ENCODE measurements at regions not wholly inside any gene's neighbourhood (a gene's known extent, or its start where the extent isn't known, plus 50 kb on each side); places are given as distances from the start of the nearest gene placed in this dataset.

- no peak for TF ChIP-seq GLI4 (tag by site-specific recombination; IDR thresholded peaks at IDR 0.05)
Observed at GRCh38 chr4:36677874-36678273, 396.5 kb downstream of the DTHD1 start (continued).

GRCh38 chr4:36687681-36688080 is 406.3 kb downstream of the DTHD1 start:
- POLR2A ChIA-PET: no interaction called here
- CTCF ChIA-PET: no interaction called here
- Histone ChIP-seq H3K9me3 (ENCODE audit: control insufficient read depth, insufficient read depth, low read depth, low read length) (no peaks in the 10 kb centered on the region), H3K36me3 (ENCODE audit: control insufficient read depth in 2 of 2, insufficient read depth in 1 of 2, low read length in 2 of 2) (no peaks in the 10 kb centered on the region), H3K4me3 (ENCODE audit: low read depth, low read length) (no peak overlapping the region), H3K4me1 (ENCODE audit: control insufficient read depth, insufficient read depth, low read length) (no peaks in the 10 kb centered on the region), H3K27ac (ENCODE audit: extremely low read depth, low read depth, low read length) (no peak overlapping the region)
- no peak for TF ChIP-seq ZNF223 (tag by site-specific recombination; IDR thresholded peaks at IDR 0.05)
- TF ChIP-seq, protein P1, sequence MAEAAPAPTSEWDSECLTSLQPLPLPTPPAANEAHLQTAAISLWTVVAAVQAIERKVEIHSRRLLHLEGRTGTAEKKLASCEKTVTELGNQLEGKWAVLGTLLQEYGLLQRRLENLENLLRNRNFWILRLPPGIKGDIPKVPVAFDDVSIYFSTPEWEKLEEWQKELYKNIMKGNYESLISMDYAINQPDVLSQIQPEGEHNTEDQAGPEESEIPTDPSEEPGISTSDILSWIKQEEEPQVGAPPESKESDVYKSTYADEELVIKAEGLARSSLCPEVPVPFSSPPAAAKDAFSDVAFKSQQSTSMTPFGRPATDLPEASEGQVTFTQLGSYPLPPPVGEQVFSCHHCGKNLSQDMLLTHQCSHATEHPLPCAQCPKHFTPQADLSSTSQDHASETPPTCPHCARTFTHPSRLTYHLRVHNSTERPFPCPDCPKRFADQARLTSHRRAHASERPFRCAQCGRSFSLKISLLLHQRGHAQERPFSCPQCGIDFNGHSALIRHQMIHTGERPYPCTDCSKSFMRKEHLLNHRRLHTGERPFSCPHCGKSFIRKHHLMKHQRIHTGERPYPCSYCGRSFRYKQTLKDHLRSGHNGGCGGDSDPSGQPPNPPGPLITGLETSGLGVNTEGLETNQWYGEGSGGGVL (tag by site-specific recombination; IDR thresholded peaks at IDR 0.05): no peak
- no peak for TF ChIP-seq ZNF184 (tag by site-specific recombination; IDR thresholded peaks at IDR 0.05)
- no peak for TF ChIP-seq ZEB2 (tag by site-specific recombination; IDR thresholded peaks at IDR 0.05)
- no peak for TF ChIP-seq ZNF692 (tag by site-specific recombination; IDR thresholded peaks at IDR 0.05)
- no peak for TF ChIP-seq TCF7L2 (IDR thresholded peaks at IDR 0.05; ENCODE audit: borderline replicate concordance, low read depth, low read length)
- TF ChIP-seq ZNF701 (tag by site-specific recombination; IDR thresholded peaks at IDR 0.05): no peak
- TF ChIP-seq, protein P2, sequence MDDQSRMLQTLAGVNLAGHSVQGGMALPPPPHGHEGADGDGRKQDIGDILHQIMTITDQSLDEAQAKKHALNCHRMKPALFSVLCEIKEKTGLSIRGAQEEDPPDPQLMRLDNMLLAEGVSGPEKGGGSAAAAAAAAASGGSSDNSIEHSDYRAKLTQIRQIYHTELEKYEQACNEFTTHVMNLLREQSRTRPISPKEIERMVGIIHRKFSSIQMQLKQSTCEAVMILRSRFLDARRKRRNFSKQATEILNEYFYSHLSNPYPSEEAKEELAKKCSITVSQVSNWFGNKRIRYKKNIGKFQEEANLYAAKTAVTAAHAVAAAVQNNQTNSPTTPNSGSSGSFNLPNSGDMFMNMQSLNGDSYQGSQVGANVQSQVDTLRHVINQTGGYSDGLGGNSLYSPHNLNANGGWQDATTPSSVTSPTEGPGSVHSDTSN (CRISPR knock-in tag; IDR thresholded peaks at IDR 0.05): no peak
- TF ChIP-seq, protein P3, sequence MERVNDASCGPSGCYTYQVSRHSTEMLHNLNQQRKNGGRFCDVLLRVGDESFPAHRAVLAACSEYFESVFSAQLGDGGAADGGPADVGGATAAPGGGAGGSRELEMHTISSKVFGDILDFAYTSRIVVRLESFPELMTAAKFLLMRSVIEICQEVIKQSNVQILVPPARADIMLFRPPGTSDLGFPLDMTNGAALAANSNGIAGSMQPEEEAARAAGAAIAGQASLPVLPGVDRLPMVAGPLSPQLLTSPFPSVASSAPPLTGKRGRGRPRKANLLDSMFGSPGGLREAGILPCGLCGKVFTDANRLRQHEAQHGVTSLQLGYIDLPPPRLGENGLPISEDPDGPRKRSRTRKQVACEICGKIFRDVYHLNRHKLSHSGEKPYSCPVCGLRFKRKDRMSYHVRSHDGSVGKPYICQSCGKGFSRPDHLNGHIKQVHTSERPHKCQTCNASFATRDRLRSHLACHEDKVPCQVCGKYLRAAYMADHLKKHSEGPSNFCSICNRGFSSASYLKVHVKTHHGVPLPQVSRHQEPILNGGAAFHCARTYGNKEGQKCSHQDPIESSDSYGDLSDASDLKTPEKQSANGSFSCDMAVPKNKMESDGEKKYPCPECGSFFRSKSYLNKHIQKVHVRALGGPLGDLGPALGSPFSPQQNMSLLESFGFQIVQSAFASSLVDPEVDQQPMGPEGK (tag by site-specific recombination; IDR thresholded peaks at IDR 0.05): no peak
- no peak for TF ChIP-seq ZNF324 (tag by site-specific recombination; IDR thresholded peaks at IDR 0.05)
- TF ChIP-seq ZNF776 (tag by site-specific recombination; IDR thresholded peaks at IDR 0.05; ENCODE audit: borderline replicate concordance): no peak
- TF ChIP-seq ZNF654 (tag by site-specific recombination; IDR thresholded peaks at IDR 0.05; ENCODE audit: low read depth): no peak
- TF ChIP-seq ZBTB20 (tag by site-specific recombination; IDR thresholded peaks at IDR 0.05): no peak
- TF ChIP-seq ZNF544 (tag by site-specific recombination; IDR thresholded peaks at IDR 0.05): no peak
- TF ChIP-seq ZNF174 (tag by site-specific recombination; IDR thresholded peaks at IDR 0.05): no peak
- TF ChIP-seq ZNF214 (tag by site-specific recombination; IDR thresholded peaks at IDR 0.05; ENCODE audit: borderline replicate concordance): no peak
- no peak for TF ChIP-seq ZNF830 (tag by site-specific recombination; IDR thresholded peaks at IDR 0.05; ENCODE audit: low read depth)
- no peak for TF ChIP-seq REPIN1 (tag by site-specific recombination; IDR thresholded peaks at IDR 0.05; ENCODE audit: low read depth)

- Histone ChIP-seq H3K9me3 (ENCODE audit: control insufficient read depth, insufficient read depth, low read depth, low read length) (no peaks in the 10 kb centered on the region), H3K4me1 (ENCODE audit: control insufficient read depth, insufficient read depth, low read length) (no peaks in the 10 kb centered on the region), H3K4me3 (ENCODE audit: low read depth, low read length) (no peak overlapping the region), H3K36me3 (ENCODE audit: control insufficient read depth in 2 of 2, insufficient read depth in 1 of 2, low read length in 2 of 2) (no peaks in the 10 kb centered on the region), H3K27ac (ENCODE audit: extremely low read depth, low read depth, low read length) (no peak overlapping the region)
- ChIA-PET CTCF (no interaction called here), POLR2A (no interaction called here)
- TF ChIP-seq ZNF530 (tag by site-specific recombination; IDR thresholded peaks at IDR 0.05; ENCODE audit: low read depth) (no peak), ZNF776 (tag by site-specific recombination; IDR thresholded peaks at IDR 0.05; ENCODE audit: borderline replicate concordance) (no peak), GLIS2 (tag by site-specific recombination; IDR thresholded peaks at IDR 0.05) (no peak), ZNF514 (tag by site-specific recombination; IDR thresholded peaks at IDR 0.05) (no peak), ZBTB20 (tag by site-specific recombination; IDR thresholded peaks at IDR 0.05) (no peak), ZBTB48 (tag by site-specific recombination; IDR thresholded peaks at IDR 0.05) (no peak), BCL6B (tag by site-specific recombination; IDR thresholded peaks at IDR 0.05) (no peak), ZNF341 (tag by site-specific recombination; IDR thresholded peaks at IDR 0.05; ENCODE audit: low read depth) (no peak), ZNF169 (tag by site-specific recombination; IDR thresholded peaks at IDR 0.05) (no peak)
- TF ChIP-seq, protein P4, sequence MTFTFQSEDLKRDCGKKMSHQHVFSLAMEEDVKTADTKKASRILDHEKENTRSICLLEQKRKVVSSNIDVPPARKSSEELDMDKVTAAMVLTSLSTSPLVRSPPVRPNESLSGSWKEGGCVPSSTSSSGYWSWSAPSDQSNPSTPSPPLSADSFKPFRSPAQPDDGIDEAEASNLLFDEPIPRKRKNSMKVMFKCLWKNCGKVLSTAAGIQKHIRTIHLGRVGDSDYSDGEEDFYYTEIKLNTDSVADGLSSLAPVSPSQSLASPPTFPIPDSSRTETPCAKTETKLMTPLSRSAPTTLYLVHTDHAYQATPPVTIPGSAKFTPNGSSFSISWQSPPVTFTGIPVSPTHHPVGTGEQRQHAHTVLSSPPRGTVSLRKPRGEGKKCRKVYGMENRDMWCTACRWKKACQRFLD (tag by site-specific recombination; IDR thresholded peaks at IDR 0.05): no peak
Observed at GRCh38 chr4:36692586-36692985, 411.2 kb downstream of the DTHD1 start.

All from HEK293 (cell line).